ENCODE measurements at regions not wholly inside any gene's neighbourhood (a gene's known extent, or its start where the extent isn't known, plus 50 kb on each side); places are given as distances from the start of the nearest gene placed in this dataset.
"Not testable (repeated sequence)": the region's sequence is repeated elsewhere in the genome, so short reads cannot be mapped to it uniquely, and the experiment has no call there.

GRCh38 chr7:81870608-81871007 lies 100.8 kb upstream of the HGF start:
- no peaks in the 10 kb centered on the region for H3K4me1 ChIP-seq (replicated peaks in 1 of 2)
- no peaks in the 10 kb centered on the region for H3K36me3 ChIP-seq (replicated peaks in 1 of 2)
- intact Hi-C loops (cut with DNase I), result no loop called here
- TF ChIP-seq POLR2A (IDR thresholded peaks at IDR 0.05), result no peak
- no peak for TF ChIP-seq CTCF (IDR thresholded peaks at IDR 0.05)
- H3K27me3 ChIP-seq, result no peaks in the 10 kb centered on the region
- no peaks in the 10 kb centered on the region for H3K9me3 ChIP-seq (replicated peaks in 1 of 3)
- no peak for DNase-seq
- no peak overlapping the region for H3K27ac ChIP-seq
- no peak overlapping the region for H3K4me3 ChIP-seq

DNA sequence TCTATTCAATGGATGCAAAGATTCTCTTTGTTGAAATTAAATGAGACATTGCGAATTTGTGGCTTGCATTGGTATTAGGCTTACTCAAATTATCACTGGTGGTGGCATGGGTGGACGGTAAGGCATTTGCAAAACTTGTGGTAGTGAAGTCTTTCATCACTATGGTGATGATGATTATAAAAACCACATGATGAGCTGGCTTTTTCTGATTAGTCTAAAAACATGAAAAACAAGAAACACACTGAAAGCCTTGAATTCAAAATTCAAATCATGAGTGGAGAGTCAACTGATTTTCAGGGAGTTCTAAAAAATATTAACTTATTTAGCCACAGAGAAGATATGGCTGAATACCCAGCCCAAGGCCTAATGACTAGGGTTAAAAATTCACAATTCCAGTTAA lies 99.8 kb upstream of the HGF start:
- Histone ChIP-seq H3K4me1 (replicated peaks in 1 of 2) (no peaks in the 10 kb centered on the region), H3K9me3 (replicated peaks in 1 of 3) (no peaks in the 10 kb centered on the region), H3K27ac (no peak overlapping the region), H3K4me3 (no peak overlapping the region), H3K36me3 (replicated peaks in 1 of 2) (no peaks in the 10 kb centered on the region), H3K27me3 (no peaks in the 10 kb centered on the region)
- no peak for TF ChIP-seq POLR2A (IDR thresholded peaks at IDR 0.05)
- no peak for TF ChIP-seq CTCF (IDR thresholded peaks at IDR 0.05)
- intact Hi-C loops (cut with DNase I), result no loop called here
- DNase-seq, result no peak
- WGBS, 4 donors, result 74 to 83% (median 77%) methylated on average over 2 of the region's 2 CpGs

GRCh38 chr7:81865754-81866153 lies 95.9 kb upstream of the HGF start:
- TF ChIP-seq POLR2A (IDR thresholded peaks at IDR 0.05), result no peak
- no peak for TF ChIP-seq CTCF (IDR thresholded peaks at IDR 0.05)
- Histone ChIP-seq H3K4me3 (no peak overlapping the region), H3K4me1 (replicated peaks in 1 of 2) (peaks cover 0 to 3% of the 10 kb centered on the region in 2 donors), H3K9me3 (replicated peaks in 1 of 3) (no peaks in the 10 kb centered on the region), H3K36me3 (replicated peaks in 1 of 2) (no peaks in the 10 kb centered on the region), H3K27ac (no peak overlapping the region), H3K27me3 (no peaks in the 10 kb centered on the region)
- no peak for DNase-seq
- intact Hi-C loops (cut with DNase I), result no loop called here
- 90 to 95% (median 91%) methylated on average over 1 of the region's 1 CpG for WGBS, 4 donors

DNA sequence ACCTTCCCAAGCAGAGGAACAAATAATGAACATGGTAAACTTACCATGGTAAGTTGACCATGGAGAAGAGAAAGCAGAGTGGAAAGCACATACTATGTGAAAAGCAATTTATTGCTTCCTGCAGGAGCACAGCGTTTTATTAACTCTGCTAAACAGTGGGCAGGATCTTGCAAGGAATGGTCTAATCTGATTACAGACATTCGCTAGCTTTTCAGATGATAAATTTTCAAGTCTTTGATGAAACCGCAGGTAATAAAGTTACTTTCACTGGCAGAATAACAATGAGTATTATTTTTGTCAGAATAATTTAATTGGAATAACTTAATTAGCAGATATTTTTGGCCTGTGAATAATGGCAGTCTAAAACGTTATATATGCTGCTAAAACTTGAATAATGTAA lies 89.6 kb upstream of the HGF start:
- H3K4me3 ChIP-seq, result no peak overlapping the region
- no peaks in the 10 kb centered on the region for H3K27me3 ChIP-seq
- intact Hi-C loops (cut with DNase I), result no loop called here
- H3K9me3 ChIP-seq (replicated peaks in 1 of 3), result no peaks in the 10 kb centered on the region
- no peak overlapping the region for H3K27ac ChIP-seq
- WGBS, 4 donors, result 61 to 64% (median 62%) methylated on average over 4 of the region's 4 CpGs
- no peaks in the 10 kb centered on the region for H3K36me3 ChIP-seq (replicated peaks in 1 of 2)
- peaks cover 0 to 3% of the 10 kb centered on the region in 2 donors for H3K4me1 ChIP-seq (replicated peaks in 1 of 2)
- TF ChIP-seq CTCF (IDR thresholded peaks at IDR 0.05) (no peak), POLR2A (IDR thresholded peaks at IDR 0.05) (no peak)
- DNase-seq, result no peak

GRCh38 chr7:81858820-81859219 lies 89.0 kb upstream of the HGF start:
- H3K4me3 ChIP-seq; H3K36me3 ChIP-seq (replicated peaks in 1 of 2); H3K4me1 ChIP-seq (replicated peaks in 1 of 2); H3K27ac ChIP-seq; intact Hi-C loops (cut with DNase I); H3K27me3 ChIP-seq; H3K9me3 ChIP-seq (replicated peaks in 1 of 3); DNase-seq: not testable (repeated sequence)
- 68 to 77% (median 74%) methylated on average over 5 of the region's 5 CpGs for WGBS, 4 donors
